ENCODE measurements at regions not wholly inside any gene's neighbourhood (a gene's known extent, or its start where the extent isn't known, plus 50 kb on each side); places are given as distances from the start of the nearest gene placed in this dataset.

DNA sequence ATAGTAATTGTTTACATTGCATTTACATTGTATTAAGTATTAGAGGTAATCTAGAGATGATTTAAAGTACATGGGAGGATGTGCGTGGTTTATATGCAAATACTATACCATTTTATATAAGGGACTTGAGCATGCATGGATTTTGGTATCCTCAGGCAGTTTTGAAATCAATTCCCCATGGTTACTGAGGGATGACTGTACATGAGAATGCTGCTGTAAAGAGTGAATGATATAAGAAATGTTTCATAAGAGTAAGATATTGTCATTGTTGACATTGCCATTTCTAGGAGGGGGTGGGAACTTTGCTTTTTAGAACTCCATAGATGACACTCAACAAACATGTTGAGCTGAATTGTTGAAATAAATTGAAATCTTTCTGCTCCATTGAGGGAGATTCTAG, 185.0 kb downstream of the SEMA6A start:
- TF ChIP-seq, protein P1, sequence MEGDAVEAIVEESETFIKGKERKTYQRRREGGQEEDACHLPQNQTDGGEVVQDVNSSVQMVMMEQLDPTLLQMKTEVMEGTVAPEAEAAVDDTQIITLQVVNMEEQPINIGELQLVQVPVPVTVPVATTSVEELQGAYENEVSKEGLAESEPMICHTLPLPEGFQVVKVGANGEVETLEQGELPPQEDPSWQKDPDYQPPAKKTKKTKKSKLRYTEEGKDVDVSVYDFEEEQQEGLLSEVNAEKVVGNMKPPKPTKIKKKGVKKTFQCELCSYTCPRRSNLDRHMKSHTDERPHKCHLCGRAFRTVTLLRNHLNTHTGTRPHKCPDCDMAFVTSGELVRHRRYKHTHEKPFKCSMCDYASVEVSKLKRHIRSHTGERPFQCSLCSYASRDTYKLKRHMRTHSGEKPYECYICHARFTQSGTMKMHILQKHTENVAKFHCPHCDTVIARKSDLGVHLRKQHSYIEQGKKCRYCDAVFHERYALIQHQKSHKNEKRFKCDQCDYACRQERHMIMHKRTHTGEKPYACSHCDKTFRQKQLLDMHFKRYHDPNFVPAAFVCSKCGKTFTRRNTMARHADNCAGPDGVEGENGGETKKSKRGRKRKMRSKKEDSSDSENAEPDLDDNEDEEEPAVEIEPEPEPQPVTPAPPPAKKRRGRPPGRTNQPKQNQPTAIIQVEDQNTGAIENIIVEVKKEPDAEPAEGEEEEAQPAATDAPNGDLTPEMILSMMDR (IDR thresholded peaks at IDR 0.05; ENCODE audit: low read depth, low read length, missing control alignments) = no peak
- DNase-seq (ENCODE audit: low read depth) = no peak
- H3K4me3 ChIP-seq (ENCODE audit: low read depth, low read length) = no peak overlapping the region

DNA sequence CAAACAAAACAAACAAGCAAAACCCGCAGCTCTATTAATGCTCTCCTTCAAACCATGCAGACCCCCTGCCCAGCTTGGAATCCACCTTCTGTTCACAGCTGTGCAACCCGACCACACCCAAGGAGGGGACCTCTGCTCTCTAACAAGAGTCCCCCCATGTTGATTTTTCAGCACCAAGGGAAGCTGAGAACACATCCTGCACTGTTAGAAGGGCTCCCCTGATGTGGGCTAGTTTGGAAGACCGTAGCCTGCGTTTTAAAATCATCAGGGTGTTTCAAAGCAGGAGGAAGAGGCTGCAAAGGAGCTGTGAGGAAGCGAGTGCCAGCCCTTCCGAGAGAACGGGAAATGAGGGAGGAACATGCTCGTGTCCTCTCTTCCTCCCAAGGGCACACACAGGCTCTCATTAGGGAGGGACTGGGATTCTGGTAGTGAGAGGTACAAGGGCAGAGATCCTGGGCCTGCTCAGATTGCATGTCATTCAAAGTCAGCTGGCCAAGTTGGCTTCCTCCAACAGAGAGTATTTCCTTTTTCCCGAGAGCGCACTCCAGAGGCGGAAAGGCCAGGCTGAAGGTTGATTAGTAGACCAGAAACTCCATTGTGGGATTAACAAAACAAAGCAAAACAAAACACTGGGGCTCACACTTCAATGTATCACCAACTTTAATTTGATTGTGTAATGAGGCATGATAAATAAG, 185.9 kb downstream of the SEMA6A start:
- DNase-seq (ENCODE audit: low read depth) = no peak
- no peak overlapping the region for H3K4me3 ChIP-seq (ENCODE audit: low read depth, low read length)
- TF ChIP-seq, protein P1 (IDR thresholded peaks at IDR 0.05; ENCODE audit: low read depth, low read length, missing control alignments) = no peak

DNA sequence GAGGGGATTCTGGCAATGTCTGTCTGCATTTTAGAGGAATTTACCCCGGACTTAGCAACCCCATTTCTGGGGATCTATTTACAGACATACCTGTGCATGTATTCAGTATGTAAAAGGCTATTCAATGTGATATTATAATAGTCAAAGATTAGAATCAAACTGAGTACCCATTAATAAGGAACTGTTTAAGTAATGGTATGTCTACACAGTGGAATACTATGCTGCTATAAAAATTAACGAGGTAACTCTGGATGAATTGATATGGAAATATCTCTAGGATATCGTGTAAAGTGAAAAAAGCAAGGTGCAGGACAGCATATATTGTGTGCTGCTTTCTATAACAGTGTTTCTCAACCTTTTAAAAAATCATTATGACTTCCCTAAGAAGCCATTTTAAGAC, 186.9 kb downstream of the SEMA6A start:
- no peak for DNase-seq (ENCODE audit: low read depth)
- no peak overlapping the region for H3K4me3 ChIP-seq (ENCODE audit: low read depth, low read length)
- TF ChIP-seq, protein P1 (IDR thresholded peaks at IDR 0.05; ENCODE audit: low read depth, low read length, missing control alignments) = no peak

DNA sequence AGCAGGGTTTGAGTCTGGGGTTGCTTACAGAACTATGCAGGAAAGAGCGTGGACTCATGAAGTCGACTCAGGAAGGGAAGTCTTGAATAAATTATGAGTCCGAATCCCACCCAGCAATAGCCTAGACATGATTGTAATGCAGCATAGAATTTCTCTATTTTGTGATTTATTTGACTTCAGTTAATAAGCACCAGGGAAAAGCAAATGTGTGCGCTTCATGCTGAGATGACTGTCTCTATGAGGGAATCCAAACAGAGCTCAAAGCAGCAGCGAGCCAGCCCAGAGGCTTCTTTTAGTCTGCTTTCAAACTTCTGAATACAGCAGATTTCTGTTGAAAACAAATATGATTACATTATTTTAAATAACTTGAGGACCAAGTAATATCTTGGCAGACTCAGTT, 188.0 kb downstream of the SEMA6A start:
- no peak for DNase-seq (ENCODE audit: low read depth)
- TF ChIP-seq, protein P1 (IDR thresholded peaks at IDR 0.05; ENCODE audit: low read depth, low read length, missing control alignments) = no peak

DNA sequence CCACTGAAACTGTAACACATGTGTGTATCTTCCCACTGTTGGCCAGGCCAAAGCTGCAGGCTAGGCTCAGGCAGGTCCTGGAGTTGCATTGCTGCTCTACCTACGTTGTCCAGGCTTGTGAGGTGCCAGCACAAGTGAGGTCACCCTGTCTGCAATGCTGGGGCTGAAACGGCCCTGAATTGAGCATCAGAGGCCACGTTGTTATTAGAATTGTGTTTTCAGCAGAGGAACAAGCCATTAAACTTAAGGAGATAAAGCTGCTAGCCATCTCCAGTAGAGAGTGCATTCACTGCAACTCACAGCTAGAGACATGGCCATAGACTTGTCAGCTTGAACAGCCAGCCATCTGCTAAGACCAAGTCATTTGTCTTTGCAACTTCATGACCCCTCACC, 191.8 kb downstream of the SEMA6A start:
- no peak overlapping the region for H3K4me3 ChIP-seq (ENCODE audit: low read depth, low read length)
- TF ChIP-seq, protein P1 (IDR thresholded peaks at IDR 0.05; ENCODE audit: low read depth, low read length, missing control alignments) = no peak
- DNase-seq (ENCODE audit: low read depth) = no peak

More for the DNA sequence above, 188.0 kb downstream of the SEMA6A start:
- H3K4me3 ChIP-seq (ENCODE audit: low read depth, low read length) = no peak overlapping the region

DNA sequence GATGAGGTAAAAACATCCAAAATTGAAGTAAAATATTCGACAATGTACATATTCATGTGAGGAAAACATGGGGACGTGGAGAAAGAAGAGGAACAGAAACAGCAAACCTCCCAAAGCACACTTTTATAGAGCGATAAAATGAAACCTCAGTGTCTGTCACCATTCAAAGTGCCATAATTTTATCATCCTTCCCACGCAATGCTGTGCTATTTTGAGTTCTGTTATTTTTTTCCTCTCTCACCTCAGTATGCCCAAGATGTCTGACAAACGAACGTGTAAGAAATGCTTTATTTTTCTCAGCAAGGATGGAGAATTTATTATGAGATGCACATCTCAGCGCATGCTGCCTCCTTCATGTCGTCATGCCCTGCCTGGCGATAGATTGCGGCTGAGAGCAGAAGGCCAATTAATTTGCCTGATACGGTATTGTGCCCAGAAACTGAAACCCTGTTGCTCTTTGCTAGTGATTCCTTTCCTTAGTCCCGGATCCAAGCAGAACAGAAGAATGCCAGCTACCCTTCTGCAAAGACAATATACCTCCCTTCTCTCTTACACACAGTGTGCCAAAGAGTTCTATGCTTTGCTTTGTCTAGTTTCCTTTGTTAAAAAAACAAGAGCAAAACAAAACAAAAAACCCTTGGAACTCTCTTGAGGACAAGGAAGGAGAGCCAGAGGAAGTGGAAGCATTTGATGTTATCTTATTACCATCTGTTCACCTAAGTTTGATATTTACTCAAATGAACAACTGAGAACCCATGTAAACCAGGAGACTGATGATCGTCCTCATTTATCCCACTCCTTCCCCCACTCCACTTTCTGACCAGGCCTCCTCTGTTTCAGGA, 192.4 kb downstream of the SEMA6A start:
- no peak overlapping the region for H3K4me3 ChIP-seq (ENCODE audit: low read depth, low read length)
- no peak for DNase-seq (ENCODE audit: low read depth)
- TF ChIP-seq, protein P1 (IDR thresholded peaks at IDR 0.05; ENCODE audit: low read depth, low read length, missing control alignments) = no peak

Data from GM12864 (cell line).